ENCODE measurements at regions not wholly inside any gene's neighbourhood (a gene's known extent, or its start where the extent isn't known, plus 50 kb on each side); places are given as distances from the start of the nearest gene placed in this dataset.

- Mint-ChIP-seq H3K9me3 (ENCODE audit: unreplicated experiment) (no peaks in the 10 kb centered on the region), H3K4me1 (ENCODE audit: insufficient read depth, unreplicated experiment) (no peaks in the 10 kb centered on the region), H3K27ac (ENCODE audit: low read depth, unreplicated experiment) (no peak overlapping the region), H3K4me3 (ENCODE audit: unreplicated experiment) (no peak overlapping the region), H3K27me3 (ENCODE audit: insufficient read depth, unreplicated experiment) (no peaks in the 10 kb centered on the region), H3K36me3 (ENCODE audit: insufficient read depth, unreplicated experiment) (no peaks in the 10 kb centered on the region)
- ChIA-PET POLR2A (interaction anchor here (0.6 kb wide), 1 partner anchor 827 kb away, joined by 3 read pairs; no protein-coding TSS in a partner anchor), CTCF (interaction anchor here (0.5 to 0.7 kb wide), 2 partner anchors 132 to 146 kb away, joined by 3 read pairs; no protein-coding TSS in a partner anchor)
- BruUV-seq (replicated peaks) = no TSS peak
- no peak for TF ChIP-seq CTCF (IDR thresholded peaks at IDR 0.05; ENCODE audit: unreplicated experiment)
- intact Hi-C loops (cut with micrococcal nuclease) = no loop called here
- no peak for DNase-seq (ENCODE audit: unreplicated experiment)
Observed at GRCh38 chr21:28261298-28261697, 731.4 kb downstream of the LTN1 start.

DNA sequence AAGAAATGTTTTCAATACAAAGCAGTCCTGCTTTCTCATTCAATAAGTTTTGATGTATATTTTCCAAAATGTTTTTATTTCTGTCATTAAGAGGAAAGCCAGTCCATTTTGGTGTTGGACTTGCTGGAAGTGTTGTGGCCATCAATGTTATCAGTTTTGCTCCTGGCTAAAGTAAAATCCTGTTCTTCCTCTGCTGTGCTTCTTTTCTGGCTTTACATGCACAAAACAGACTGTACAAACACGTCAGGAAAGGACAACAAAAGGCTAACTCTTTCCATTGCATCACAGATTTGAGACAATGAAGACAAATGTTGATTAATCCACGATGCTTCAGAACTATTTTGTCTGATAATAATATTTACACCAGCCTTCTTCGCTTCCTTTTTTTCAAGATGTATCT, 735.4 kb downstream of the LTN1 start:
- Mint-ChIP-seq H3K27ac (ENCODE audit: low read depth, unreplicated experiment) (no peak overlapping the region), H3K4me3 (ENCODE audit: unreplicated experiment) (no peak overlapping the region), H3K4me1 (ENCODE audit: insufficient read depth, unreplicated experiment) (peaks cover 6% of the 10 kb centered on the region), H3K36me3 (ENCODE audit: insufficient read depth, unreplicated experiment) (no peaks in the 10 kb centered on the region), H3K27me3 (ENCODE audit: insufficient read depth, unreplicated experiment) (no peaks in the 10 kb centered on the region), H3K9me3 (ENCODE audit: unreplicated experiment) (no peaks in the 10 kb centered on the region)
- no peak for DNase-seq (ENCODE audit: unreplicated experiment)
- intact Hi-C loops (cut with micrococcal nuclease) = no loop called here
- CTCF ChIA-PET = no interaction called here
- no TSS peak for BruUV-seq (replicated peaks)
- POLR2A ChIA-PET = no interaction called here
- no peak for TF ChIP-seq CTCF (IDR thresholded peaks at IDR 0.05; ENCODE audit: unreplicated experiment)

DNA sequence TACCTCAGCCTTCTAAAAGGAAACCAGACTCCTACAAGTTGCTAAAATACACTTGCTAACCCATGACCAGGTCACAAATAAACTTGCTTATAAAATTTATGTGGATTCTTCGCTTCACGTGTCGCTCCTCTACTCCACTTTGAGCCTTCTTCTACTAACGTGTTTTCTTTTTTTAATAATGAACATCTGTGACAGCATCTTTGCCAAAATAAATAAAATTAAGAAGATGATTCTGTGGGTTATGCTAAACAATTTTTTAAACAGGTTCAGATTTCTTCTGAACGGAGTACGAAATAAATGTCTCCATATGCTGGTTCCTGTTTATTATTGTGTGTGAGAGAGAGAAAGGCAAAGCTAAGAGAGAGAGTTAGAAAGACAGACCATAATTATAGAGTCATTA, 735.8 kb downstream of the LTN1 start:
- CTCF ChIA-PET = no interaction called here
- no peak for DNase-seq (ENCODE audit: unreplicated experiment)
- Mint-ChIP-seq H3K27me3 (ENCODE audit: insufficient read depth, unreplicated experiment) (no peaks in the 10 kb centered on the region), H3K9me3 (ENCODE audit: unreplicated experiment) (no peaks in the 10 kb centered on the region), H3K4me3 (ENCODE audit: unreplicated experiment) (no peak overlapping the region), H3K27ac (ENCODE audit: low read depth, unreplicated experiment) (no peak overlapping the region), H3K36me3 (ENCODE audit: insufficient read depth, unreplicated experiment) (no peaks in the 10 kb centered on the region), H3K4me1 (ENCODE audit: insufficient read depth, unreplicated experiment) (peaks cover 6% of the 10 kb centered on the region)
- BruUV-seq (replicated peaks) = no TSS peak
- intact Hi-C loops (cut with micrococcal nuclease) = no loop called here
- TF ChIP-seq CTCF (IDR thresholded peaks at IDR 0.05; ENCODE audit: unreplicated experiment) = no peak
- POLR2A ChIA-PET = no interaction called here

DNA sequence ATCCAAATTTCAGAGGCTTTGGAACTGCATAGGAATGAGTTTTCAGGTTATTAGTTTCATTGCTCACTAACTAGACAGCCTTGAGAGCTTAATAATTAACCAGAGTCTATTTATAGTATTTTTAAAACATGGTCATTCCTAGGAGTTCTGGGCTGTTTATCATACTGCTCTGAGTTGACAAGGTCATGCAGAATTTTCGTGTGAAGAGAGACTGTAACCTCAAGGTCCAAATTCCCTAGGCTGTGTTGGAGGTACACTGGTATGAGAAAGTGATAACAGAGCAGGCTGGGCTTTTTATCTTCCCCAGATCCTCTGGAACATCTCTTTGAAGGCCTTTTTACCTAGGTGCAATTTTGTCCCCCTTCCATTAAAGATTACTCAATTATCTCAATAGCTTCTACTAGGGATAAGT, 736.3 kb downstream of the LTN1 start:
- no peaks in the 10 kb centered on the region for H3K36me3 Mint-ChIP-seq (ENCODE audit: insufficient read depth, unreplicated experiment)
- intact Hi-C loops (cut with micrococcal nuclease) = no loop called here

More for the DNA sequence above, 736.3 kb downstream of the LTN1 start:
- no peak overlapping the region for H3K27ac Mint-ChIP-seq (ENCODE audit: low read depth, unreplicated experiment)
- ChIA-PET POLR2A (no interaction called here), CTCF (no interaction called here)
- no peak for TF ChIP-seq CTCF (IDR thresholded peaks at IDR 0.05; ENCODE audit: unreplicated experiment)
- no peak for DNase-seq (ENCODE audit: unreplicated experiment)
- no peak overlapping the region for H3K4me3 Mint-ChIP-seq (ENCODE audit: unreplicated experiment)
- H3K4me1 Mint-ChIP-seq (ENCODE audit: insufficient read depth, unreplicated experiment) = peaks cover 6% of the 10 kb centered on the region
- no TSS peak for BruUV-seq (replicated peaks)
- no peaks in the 10 kb centered on the region for H3K9me3 Mint-ChIP-seq (ENCODE audit: unreplicated experiment)
- no peaks in the 10 kb centered on the region for H3K27me3 Mint-ChIP-seq (ENCODE audit: insufficient read depth, unreplicated experiment)

Data from MCF 10A (cell line).